B cell (primary cell): ENCODE measurements at regions not wholly inside any gene's neighbourhood (a gene's known extent, or its start where the extent isn't known, plus 50 kb on each side); places are given as distances from the start of the nearest gene placed in this dataset.

ENCODE experiments used
- ATAC-seq: fragments of 200-7000 bp; cut with Tn5 transposase; one replicate; pipeline ENCODE4 v1.10.0; 2021; ENCODE audit warnings: low read depth, mild to moderate bottlenecking, moderate number of reproducible peaks, moderate library complexity
- CTCF ChIA-PET: fragments of 350-600 bp; sonication (Branson Sonifier 250); formaldehyde crosslinking; loops from one replicate; lab custom pipeline; 2021; ENCODE audit warnings: antibody characterized with exemption, inconsistent platforms; lab: Charles Lee
- POLR2A ChIA-PET: fragments of 350-600 bp; sonication (Branson Sonifier 250); formaldehyde crosslinking; loops from one replicate; lab custom pipeline; 2021; ENCODE audit warnings: antibody characterized with exemption; lab: Charles Lee
- DNase-seq: peaks from one replicate; pipeline ENCODE4 v3.0.0; 2013
- H2AFZ ChIP-seq: 2 replicates; pipeline ENCODE4 v1.6.1; 2012; ENCODE audit warnings: mild to moderate bottlenecking, low read depth, low read length; ENCODE audit not compliant: insufficient read depth, poor library complexity, severe bottlenecking
- H3K27ac ChIP-seq, 2 donors: 1 replicate in 1 of 2; 2 replicates in 1 of 2; pipeline ENCODE4 v1.5.1; 2012 to 2013; ENCODE audit warnings: low read length in 2 of 2, mild to moderate bottlenecking in 2 of 2, moderate library complexity in 1 of 2
- H3K27me3 ChIP-seq, 4 experiments: fragments of 200-600 bp in 1 of 4; sonication (generic) in 1 of 4; replicated peaks in 1 of 4; 1 replicate in 2 of 4; 2 replicates in 2 of 4; pipeline versions ENCODE4 v1.6.1 to v1.7.0; 2013 to 2016; ENCODE audit warnings: low read length in 3 of 4, mild to moderate bottlenecking in 2 of 4, mixed read lengths in 1 of 4, moderate library complexity in 1 of 4; ENCODE audit not compliant: insufficient read depth in 4 of 4, control insufficient read depth in 3 of 4; ENCODE audit errors: control extremely low read depth in 1 of 4
- H3K36me3 ChIP-seq, 2 experiments: replicated peaks in 1 of 2; 1 replicate in 1 of 2; 2 replicates in 1 of 2; pipeline versions ENCODE4 v1.6.1 to v1.7.1; 2013; ENCODE audit warnings: low read length in 1 of 2; ENCODE audit not compliant: insufficient read depth in 2 of 2, control insufficient read depth in 1 of 2; ENCODE audit errors: control extremely low read depth in 1 of 2, extremely low read depth in 1 of 2
- H3K4me1 ChIP-seq, 2 donors: fragments of 200-600 bp in 1 of 2; sonication (generic) in 1 of 2; 1 replicate in 1 of 2; 2 replicates in 1 of 2; pipeline versions ENCODE4 v1.5.1 to v1.6.1; 2013 to 2017; ENCODE audit warnings: low read length in 2 of 2; ENCODE audit not compliant: control insufficient read depth in 2 of 2, insufficient read depth in 2 of 2
- H3K4me2 ChIP-seq: replicated peaks from 2 replicates; pipeline ENCODE3; 2012; ENCODE audit warnings: mild to moderate bottlenecking, low read depth, low read length; ENCODE audit not compliant: poor library complexity, severe bottlenecking
- H3K4me3 ChIP-seq, 5 experiments: fragments of 200-600 bp in 1 of 5; sonication (generic) in 1 of 5; 1 replicate in 3 of 5; 2 replicates in 2 of 5; pipeline versions ENCODE4 v1.5.1 to v1.7.0; 2011 to 2016; ENCODE audit warnings: low read length in 4 of 5, mild to moderate bottlenecking in 4 of 5, low read depth in 2 of 5, control low read depth in 1 of 5, moderate library complexity in 1 of 5; ENCODE audit not compliant: insufficient read depth in 1 of 5; ENCODE audit errors: control extremely low read depth in 1 of 5, extremely low read depth in 1 of 5
- H3K79me2 ChIP-seq: fragments of 200-600 bp; sonication (generic); one replicate; pipeline ENCODE4 v1.6.0; 2016; ENCODE audit warnings: low read length; ENCODE audit not compliant: control insufficient read depth, insufficient read depth
- H3K9ac ChIP-seq: fragments of 200-600 bp; sonication (generic); 2 replicates; pipeline ENCODE4 v1.6.1; 2017; ENCODE audit warnings: mild to moderate bottlenecking, low read length, moderate library complexity
- H3K9me3 ChIP-seq, 3 donors: one replicate each; pipeline versions ENCODE4 v1.6.1 to v1.7.1; 2013; ENCODE audit warnings: low read length in 2 of 3; ENCODE audit not compliant: control insufficient read depth in 2 of 3, insufficient read depth in 1 of 3; ENCODE audit errors: control extremely low read depth in 1 of 3
- H4K20me1 ChIP-seq: 2 replicates; pipeline ENCODE4 v1.6.0; 2012; ENCODE audit warnings: mild to moderate bottlenecking, low read length; ENCODE audit not compliant: insufficient read depth, control insufficient read depth, poor library complexity, severe bottlenecking
- H3K27ac Mint-ChIP-seq: one replicate; pipeline ENCODE4 v1.8.0; 2021; ENCODE audit warnings: mixed read lengths
- H3K27me3 Mint-ChIP-seq: one replicate; pipeline ENCODE4 v1.8.0; 2021; ENCODE audit warnings: mixed read lengths
- H3K4me1 Mint-ChIP-seq: one replicate; pipeline ENCODE4 v1.8.0; 2021; ENCODE audit warnings: mixed read lengths
- H3K4me3 Mint-ChIP-seq: one replicate; pipeline ENCODE4 v1.8.0; 2021; ENCODE audit warnings: mixed read lengths
- H3K9me3 Mint-ChIP-seq: one replicate; pipeline ENCODE4 v1.8.0; 2022; ENCODE audit warnings: mixed read lengths; ENCODE audit not compliant: insufficient read depth
- CTCF ChIP-seq: fragments of 200-600 bp; IDR thresholded peaks from one replicate; pipeline ENCODE4 v1.8.0; 2022; ENCODE audit warnings: antibody characterized with exemption, mild to moderate bottlenecking
- EZH2 ChIP-seq: IDR thresholded peaks from 2 replicates; pipeline ENCODE4 v1.6.1; 2012; ENCODE audit warnings: borderline replicate concordance, low read depth, mild to moderate bottlenecking, moderate library complexity, low read length; ENCODE audit not compliant: insufficient read depth, poor library complexity, severe bottlenecking
- WGBS: methylation state at CpG from one replicate; pipeline ENCODE4 v1.1.5; 2013; ENCODE audit warnings: missing lambda C conversion rate; ENCODE audit not compliant: insufficient coverage; 5-methylcytosine and 5-hydroxymethylcytosine counted together
- intact Hi-C: fragments of 100-400 bp; cut with micrococcal nuclease; formaldehyde crosslinking; loops from one replicate; pipeline ENCODE4 v1.10.0; 2022

DNA sequence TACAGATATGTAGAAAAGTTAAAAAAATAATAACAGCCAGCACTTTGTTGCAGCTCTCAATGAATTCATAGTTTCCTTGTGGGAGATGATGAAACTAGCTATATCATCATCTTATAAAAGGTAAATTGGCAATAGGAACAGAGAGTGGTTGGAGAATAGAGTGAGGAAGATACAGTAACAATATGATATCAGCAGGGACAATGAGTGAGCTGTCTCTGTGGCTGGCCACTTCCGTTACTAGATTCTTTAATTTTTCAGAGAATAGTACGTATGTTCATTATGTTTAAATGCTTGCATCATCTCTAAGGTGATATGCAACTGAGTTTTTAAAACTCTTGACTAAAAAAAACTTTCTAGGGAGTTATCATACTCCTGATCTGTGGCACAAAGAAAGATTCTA lies 1006.2 kb upstream of the FLRT2 start:
- no peak overlapping the region for H3K4me3 Mint-ChIP-seq
- WGBS, result 100% methylated on average over 1 of the region's 2 CpGs
- Histone ChIP-seq H3K4me1 (no peaks in the 10 kb centered on the region), H2AFZ (no peak overlapping the region), H3K4me3 (no peak overlapping the region), H3K9me3 (peaks cover 0 to 14% (median 7%) of the 10 kb centered on the region in 3 donors), H3K79me2 (no peaks in the 10 kb centered on the region), H3K4me2 (no peak overlapping the region), H3K27ac (no peak overlapping the region), H4K20me1 (no peaks in the 10 kb centered on the region), H3K36me3 (no peaks in the 10 kb centered on the region), H3K27me3 (no peaks in the 10 kb centered on the region), H3K9ac (no peak overlapping the region)
- no peak overlapping the region for H3K27ac Mint-ChIP-seq
- no peaks in the 10 kb centered on the region for H3K27me3 Mint-ChIP-seq
- DNase-seq, result no peak
- H3K4me1 Mint-ChIP-seq, result no peaks in the 10 kb centered on the region
- TF ChIP-seq EZH2 (no peak), CTCF (no peak)
- ChIA-PET POLR2A (no interaction called here), CTCF (no interaction called here)
- ATAC-seq, result no peak
- H3K9me3 Mint-ChIP-seq, result peaks cover 2% of the 10 kb centered on the region
- intact Hi-C loops, result no loop called here

DNA sequence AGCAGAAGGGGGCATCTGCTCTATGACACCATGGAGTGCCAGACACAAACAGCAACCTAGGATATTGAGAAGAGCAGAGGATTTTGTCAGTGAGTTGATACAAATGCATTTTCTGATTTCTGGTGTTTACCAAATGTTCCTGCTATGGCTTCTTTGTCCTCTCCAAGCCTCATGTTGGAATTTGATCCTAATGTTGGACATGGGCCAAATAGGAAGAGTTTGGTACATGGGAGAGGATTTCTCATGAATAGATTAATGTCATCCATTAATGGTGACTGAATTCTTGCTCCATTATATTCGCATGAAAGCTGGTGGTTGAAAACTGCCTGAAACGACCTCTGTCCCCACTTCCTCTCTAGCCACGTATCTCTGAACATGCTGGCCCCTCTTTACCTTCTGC lies 1002.2 kb upstream of the FLRT2 start:
- Histone ChIP-seq H3K9ac (no peak overlapping the region), H3K4me3 (no peak overlapping the region), H3K4me2 (no peak overlapping the region), H3K27me3 (no peaks in the 10 kb centered on the region), H2AFZ (no peak overlapping the region), H3K27ac (no peak overlapping the region), H4K20me1 (no peaks in the 10 kb centered on the region), H3K4me1 (no peaks in the 10 kb centered on the region), H3K79me2 (no peaks in the 10 kb centered on the region), H3K36me3 (no peaks in the 10 kb centered on the region), H3K9me3 (peaks cover 0 to 2% (median 0%) of the 10 kb centered on the region in 3 donors)
- H3K4me1 Mint-ChIP-seq, result no peaks in the 10 kb centered on the region
- no peaks in the 10 kb centered on the region for H3K27me3 Mint-ChIP-seq
- intact Hi-C loops, result no loop called here
- H3K9me3 Mint-ChIP-seq, result peaks cover 2% of the 10 kb centered on the region
- ChIA-PET CTCF (no interaction called here), POLR2A (no interaction called here)
- no peak overlapping the region for H3K4me3 Mint-ChIP-seq
- DNase-seq, result no peak
- H3K27ac Mint-ChIP-seq, result no peak overlapping the region
- TF ChIP-seq CTCF (no peak), EZH2 (no peak)
- 53% methylated on average over 3 of the region's 3 CpGs for WGBS
- no peak for ATAC-seq
